ENCODE measurements at regions not wholly inside any gene's neighbourhood (a gene's known extent, or its start where the extent isn't known, plus 50 kb on each side); places are given as distances from the start of the nearest gene placed in this dataset.

DNA sequence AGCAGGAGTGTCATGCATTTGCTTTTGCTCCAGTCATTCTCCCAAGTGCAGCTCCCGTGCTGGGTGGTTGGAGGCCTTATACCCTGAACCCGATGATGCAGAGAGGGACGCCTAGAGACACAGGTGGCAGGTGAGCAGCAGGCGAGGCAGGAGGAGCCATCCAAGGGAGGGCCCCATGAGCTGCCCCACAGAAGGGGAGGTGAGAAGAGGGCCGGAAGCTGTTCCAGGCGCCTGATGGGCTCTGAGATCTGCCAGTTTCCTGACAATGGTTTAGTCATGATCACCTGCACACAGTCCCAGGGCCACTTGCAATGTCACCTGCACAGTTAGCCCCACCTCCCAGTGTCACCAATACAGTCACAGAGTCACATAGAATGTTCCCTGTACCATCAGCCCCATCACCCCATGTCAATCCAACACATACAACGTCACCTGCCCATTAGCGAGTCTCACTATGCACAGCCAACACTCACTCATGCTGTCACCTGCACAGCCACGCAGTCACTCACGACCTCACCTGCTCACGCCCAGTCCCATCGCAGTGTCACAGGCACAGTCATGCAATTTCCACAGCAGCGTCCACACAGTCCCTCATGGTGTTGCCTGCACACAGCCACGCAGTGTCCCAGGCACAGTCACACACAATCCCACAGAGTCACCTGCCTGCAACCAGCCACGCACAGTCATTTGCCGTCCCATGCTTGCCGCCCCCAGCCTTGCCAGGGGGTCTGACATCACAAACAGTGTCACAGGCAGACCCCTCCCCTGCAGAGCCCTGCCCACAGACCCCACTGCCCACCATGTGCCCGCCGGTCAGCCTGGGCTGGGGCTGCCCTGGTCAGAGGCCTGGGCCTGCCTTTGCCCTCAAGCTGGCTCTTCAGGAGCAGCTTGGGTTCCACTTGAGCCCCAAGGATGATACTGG, 113.4 kb downstream of the LHX2 start:
- TF ChIP-seq, protein P1, sequence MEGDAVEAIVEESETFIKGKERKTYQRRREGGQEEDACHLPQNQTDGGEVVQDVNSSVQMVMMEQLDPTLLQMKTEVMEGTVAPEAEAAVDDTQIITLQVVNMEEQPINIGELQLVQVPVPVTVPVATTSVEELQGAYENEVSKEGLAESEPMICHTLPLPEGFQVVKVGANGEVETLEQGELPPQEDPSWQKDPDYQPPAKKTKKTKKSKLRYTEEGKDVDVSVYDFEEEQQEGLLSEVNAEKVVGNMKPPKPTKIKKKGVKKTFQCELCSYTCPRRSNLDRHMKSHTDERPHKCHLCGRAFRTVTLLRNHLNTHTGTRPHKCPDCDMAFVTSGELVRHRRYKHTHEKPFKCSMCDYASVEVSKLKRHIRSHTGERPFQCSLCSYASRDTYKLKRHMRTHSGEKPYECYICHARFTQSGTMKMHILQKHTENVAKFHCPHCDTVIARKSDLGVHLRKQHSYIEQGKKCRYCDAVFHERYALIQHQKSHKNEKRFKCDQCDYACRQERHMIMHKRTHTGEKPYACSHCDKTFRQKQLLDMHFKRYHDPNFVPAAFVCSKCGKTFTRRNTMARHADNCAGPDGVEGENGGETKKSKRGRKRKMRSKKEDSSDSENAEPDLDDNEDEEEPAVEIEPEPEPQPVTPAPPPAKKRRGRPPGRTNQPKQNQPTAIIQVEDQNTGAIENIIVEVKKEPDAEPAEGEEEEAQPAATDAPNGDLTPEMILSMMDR (IDR thresholded peaks at IDR 0.05; ENCODE audit: insufficient read depth, low read depth, low read length) = no peak
- TF ChIP-seq EZH2 (IDR thresholded peaks at IDR 0.05; ENCODE audit: insufficient read depth, low read length) = no peak
